HS-5 (cell line): ENCODE measurements at regions not wholly inside any gene's neighbourhood (a gene's known extent, or its start where the extent isn't known, plus 50 kb on each side); places are given as distances from the start of the nearest gene placed in this dataset.
"Not testable (repeated sequence)": the region's sequence is repeated elsewhere in the genome, so short reads cannot be mapped to it uniquely, and the experiment has no call there.

Experiments
- DNase-seq: peaks from one replicate; pipeline ENCODE4 v3.0.0-alpha.2; 2012; ENCODE audit warnings: low read depth

- no peak for DNase-seq
These were observed 54.9 kb upstream of the ZNF678 start for GRCh38 chr1:227508431-227508830.

- DNase-seq, result not testable (repeated sequence)
These were observed 56.6 kb upstream of the ZNF678 start for GRCh38 chr1:227506490-227507393.

DNA sequence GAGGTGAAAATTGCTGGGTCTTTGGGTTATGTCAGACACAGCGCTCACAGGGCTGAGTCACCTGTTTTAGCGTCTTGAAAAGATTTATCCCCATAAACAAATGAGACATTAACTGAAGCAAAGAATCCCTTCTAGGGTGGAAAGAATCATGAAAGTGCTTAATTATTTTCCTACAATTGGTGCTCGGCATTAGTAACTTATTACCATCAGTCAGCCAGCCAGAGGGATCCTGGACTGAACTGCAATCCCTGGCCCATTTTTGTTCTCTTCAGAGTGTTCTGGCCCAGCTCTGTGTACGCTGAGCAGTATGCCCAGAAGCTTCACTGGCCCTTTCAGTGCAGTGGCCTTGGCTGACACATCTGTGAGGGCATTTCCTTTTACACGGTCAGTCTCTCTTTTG lies 67.3 kb upstream of the ZNF678 start:
- DNase-seq, result not testable (repeated sequence)

DNA sequence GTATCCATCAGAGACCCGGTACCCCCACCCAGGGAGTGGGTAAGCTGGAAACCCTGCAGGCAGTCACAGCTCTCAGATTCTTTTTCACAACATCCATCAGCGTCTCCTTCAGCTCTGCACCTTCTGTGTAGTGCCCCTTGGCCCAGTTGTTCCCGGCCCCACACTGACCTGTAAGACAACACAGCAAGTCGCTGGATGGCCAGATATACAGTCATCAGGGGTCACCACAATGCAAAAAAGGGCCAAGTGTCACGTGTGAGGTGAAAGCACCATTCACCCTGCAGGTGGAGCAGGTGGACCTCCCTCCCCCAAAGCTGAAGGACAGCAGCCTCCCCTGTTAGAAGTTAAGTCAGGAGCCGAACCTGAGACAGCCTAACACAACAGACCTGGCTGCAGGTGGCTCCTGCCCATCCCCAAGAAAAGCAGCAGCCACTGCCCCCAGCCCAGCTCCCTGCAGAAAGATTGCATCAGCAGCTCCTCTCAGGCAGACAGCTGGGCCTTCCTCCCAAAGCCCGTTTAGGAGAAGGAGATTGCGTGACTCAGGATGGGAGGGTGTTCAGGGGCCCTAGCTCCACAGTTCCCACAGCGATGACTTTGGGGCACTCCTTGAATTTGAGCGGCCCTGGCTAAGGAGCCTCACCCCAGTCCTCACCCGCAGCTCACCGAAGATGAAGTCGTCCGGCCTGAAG lies 69.3 kb upstream of the ZNF678 start:
- DNase-seq, result not testable (repeated sequence)

GRCh38 chr1:227490478-227490877 lies 72.9 kb upstream of the ZNF678 start:
- no peak for DNase-seq

DNA sequence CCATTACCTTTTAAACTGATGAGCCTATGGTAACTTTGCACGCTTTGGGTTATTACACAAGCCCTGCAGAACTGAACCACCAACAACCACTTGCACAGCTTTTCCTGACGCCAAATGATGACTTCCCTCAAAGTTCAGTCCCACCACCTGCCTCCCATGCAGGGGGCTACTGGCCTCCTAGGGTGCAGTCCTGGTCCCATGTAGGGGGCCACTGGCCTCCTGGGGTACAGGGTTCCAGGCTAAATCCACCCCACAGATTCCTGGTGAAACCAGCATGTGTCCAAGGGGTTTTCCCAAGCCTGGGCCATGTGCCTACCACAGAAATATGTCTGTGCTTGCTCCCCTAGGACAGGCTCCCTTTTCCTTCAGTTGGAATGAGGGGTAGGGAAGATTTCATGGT lies 73.4 kb upstream of the ZNF678 start:
- DNase-seq, result no peak

DNA sequence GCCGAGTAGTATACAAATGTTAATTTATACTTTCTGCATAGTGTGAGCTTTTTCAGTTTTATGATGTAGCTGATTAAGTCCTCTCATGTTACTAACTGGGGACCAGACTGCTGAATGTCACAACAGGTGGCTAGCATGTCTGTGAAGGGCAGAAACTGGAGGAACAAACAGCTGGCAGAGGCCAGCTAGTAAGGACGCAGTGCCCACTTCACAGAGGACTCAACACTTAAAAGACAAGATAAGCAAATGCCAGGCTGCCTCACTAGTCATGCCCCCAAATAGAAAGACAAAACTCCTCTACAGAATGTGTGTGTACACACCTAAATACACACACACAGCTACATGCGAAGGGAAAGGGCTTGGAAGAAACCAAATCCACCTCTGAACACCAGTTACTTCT lies 73.8 kb upstream of the ZNF678 start:
- DNase-seq, result no peak

DNA sequence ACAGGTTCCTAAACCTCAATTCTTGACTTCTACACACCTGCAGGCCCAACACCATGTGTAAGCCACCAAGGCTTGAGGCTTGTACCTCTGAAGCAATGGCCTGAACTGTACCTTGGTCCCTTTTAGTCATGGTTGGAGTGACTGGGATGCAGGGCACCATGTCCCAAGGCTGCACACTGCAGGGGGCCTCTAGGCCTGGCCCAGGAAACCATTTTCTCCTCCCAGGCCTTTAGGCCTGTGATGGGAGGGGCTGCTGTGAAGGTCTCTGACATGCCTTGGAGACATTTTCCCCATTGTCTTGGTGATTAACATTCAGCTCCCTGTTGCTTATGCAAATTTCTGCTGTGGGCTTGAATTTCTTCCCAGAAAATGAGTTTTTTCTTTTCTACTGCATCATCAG lies 75.8 kb upstream of the ZNF678 start:
- DNase-seq, result no peak

DNA sequence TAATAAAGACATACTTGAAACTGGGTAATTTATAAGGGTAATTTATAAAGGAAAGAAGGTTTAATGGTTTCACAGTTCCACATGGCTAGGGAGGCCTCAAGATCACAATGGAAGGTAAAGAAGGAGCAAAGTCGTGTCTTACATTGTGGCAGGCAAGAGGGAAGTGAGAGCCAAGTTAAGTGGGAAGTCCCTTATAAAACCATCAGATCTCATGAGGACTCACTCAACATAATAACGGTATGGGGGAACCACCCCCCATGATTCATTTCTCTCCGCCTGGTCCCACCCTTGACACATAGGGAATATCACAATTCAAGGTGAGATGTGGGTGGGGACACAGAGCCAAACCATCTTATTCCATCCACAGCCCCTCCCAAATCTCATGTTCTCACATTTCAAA lies 76.8 kb upstream of the ZNF678 start:
- no peak for DNase-seq

GRCh38 chr1:227482023-227482299 lies 81.4 kb upstream of the ZNF678 start:
- no peak for DNase-seq

GRCh38 chr1:227474072-227474471 lies 89.3 kb upstream of the ZNF678 start:
- not testable (repeated sequence) for DNase-seq

DNA sequence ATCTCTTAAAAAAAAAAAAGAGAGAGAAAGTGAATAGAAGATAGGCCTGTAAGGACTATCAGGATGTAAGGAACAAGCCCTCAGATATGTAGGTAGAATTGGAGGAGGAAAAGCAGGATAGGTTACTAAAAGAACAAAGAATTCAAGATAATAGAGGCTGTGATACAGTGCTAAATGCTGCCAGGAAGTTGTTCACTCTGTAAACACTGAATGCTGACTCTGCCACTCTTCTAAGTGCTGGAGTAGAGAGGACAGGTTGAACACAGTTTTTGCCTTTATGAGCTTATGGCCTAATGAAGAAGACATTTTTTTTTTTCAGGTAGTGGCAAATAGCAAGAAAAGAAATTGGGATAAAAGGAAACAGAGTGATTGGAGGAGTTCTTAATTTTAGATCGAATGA lies 90.6 kb upstream of the ZNF678 start:
- DNase-seq, result no peak

DNA sequence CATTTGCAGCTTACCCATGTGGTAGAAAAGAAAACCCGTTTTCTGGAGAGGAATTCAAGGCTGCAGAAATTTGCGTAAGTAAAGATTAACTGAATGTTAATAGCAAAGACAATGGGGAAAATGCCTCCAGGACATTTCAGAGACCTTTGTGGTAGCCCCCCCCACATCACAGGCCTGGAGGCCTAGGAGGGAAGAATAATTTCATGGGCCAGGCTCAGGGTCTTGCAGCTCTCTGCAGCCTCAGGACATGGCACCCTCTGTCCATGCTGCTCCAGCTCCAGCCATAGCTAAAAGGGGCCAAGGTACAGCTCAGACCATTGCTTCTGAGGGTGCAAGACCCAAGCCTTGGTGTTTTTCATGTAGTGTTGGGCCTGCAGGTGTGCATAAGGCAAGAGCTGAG lies 92.7 kb upstream of the ZNF678 start:
- DNase-seq, result no peak

DNA sequence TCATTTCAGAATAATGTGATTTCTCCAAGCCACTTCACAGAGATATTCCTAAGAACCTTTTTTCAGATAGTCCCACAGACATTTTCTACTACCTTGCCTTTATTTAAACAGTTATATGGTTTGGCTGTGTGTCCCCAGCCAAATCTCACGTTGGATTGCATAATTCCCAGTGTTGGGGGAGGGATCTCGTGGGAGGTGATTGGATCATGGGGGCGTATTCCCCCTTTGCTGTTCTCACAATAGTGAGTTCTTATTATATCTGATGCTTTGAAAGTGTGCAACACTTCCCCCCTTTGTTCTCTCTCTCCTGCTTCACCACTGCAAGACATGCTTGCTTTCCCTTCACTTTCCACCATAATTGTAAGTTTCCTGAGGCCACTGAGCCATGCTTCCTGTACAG lies 93.6 kb upstream of the ZNF678 start:
- no peak for DNase-seq

DNA sequence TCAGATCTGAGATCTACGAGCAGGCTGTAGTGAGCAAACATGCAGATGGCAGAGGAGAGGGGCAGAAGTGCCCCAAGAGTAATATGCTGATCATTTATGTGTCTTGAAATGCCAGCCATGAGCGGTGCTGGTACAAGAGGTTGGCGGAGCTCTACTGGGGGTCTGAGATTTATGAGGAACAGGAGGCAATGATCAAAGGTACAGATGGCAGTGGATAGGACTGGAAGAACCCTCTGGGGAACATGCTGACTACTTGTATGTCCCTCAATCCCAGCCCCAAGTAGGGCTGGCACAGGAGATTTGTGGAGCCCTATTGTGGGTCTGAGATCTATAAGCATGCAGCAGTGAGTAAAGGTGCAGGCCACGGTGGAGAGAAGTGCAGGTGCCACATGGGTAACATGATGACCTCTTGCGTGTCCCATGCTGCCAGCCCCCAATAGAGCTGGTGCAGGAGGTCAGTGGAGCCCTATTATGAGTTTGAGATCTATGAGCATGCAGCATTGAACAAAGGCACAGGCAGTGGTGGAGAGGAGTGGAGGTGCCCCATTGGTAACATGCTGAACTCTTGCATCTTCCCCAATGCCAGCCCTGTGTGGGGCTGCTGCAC lies 97.2 kb upstream of the ZNF678 start:
- no peak for DNase-seq

DNA sequence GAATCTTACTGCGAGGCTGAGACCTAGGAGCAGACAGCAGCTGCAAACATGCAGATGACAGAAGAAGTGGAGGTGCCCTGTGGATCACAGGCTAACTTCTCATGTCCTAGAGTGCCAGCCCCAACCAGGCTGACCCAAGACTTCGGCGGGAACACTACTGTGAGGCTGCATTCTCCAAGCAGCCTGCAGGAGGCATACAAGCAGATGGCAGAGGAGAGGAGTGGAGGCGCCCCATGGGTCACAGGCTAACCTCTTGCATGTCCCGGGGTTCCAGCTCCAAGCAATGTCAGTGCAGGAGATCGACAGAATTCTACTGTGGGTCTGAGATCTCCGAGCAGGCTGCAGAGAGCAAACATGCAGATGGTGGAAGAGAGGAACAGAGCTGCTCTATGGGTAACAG lies 98.1 kb upstream of the ZNF678 start:
- DNase-seq, result no peak

DNA sequence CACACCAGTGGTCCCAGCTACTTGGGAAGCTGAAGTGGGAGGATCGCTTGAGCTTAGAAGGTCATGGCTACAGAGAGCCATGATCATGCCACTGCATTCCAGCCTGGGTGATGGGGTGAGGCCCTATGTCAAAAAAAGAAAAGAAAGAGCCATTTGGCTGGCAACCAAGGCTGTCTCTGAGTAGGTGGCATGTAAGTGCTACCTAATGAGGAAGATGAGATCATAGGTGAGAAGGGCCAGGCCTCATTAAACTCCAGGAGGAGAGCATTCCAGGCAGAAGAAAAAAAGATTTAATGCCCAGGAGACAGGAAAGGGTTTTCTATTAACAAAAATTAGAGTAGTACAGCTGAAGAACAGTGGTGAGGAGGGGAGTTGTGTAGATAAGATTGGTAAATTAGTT lies 103.4 kb upstream of the ZNF678 start:
- DNase-seq, result no peak

DNA sequence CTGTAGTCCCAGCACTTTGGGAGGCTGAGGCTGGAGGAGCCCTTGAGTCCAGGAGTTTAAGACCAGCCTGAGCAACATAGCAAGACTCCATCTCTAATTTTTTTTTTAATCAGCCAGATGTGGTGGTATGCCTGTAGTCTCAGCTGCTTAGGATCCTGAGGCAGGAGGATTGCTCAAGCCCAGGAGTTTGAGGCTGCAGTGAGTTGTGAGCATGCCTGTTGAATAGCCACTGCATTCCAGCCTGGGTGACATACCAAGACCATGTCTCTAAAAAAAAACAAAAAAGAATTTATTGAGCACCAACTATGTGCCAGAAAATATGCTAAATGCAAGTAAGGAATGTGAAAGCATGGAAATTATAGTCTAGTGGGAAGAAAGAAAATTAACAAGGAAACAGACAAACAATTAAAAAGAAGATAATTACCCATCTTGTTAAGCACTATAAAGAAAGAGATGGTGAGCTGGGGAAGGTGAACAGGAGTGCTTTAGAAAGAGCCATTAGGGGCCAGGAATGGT lies 104.0 kb upstream of the ZNF678 start:
- no peak for DNase-seq

DNA sequence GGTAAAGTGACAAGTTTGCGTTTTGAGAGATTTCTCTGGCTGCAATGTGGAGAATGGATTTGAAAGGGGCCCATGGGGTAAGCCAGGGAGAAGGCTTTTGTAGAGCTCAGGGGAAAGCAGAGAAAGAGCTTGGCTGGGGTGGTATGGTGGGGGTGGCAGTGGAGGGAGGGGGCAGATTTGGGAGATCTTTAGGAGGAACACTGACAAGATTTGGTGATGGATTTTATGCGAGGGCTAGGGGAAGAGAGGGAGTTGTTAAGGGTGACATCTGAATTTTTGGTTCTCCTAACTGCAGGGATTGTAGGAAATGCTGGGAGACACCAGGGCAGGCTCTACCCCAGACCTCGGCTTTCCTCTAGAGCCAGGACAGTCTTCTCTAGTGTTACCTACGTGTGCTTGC lies 108.7 kb upstream of the ZNF678 start:
- DNase-seq, result no peak

GRCh38 chr1:227453631-227454355 lies 109.6 kb upstream of the ZNF678 start:
- no peak for DNase-seq

- DNase-seq, result no peak
These were observed 111.4 kb upstream of the ZNF678 start for GRCh38 chr1:227451954-227452353.

DNA sequence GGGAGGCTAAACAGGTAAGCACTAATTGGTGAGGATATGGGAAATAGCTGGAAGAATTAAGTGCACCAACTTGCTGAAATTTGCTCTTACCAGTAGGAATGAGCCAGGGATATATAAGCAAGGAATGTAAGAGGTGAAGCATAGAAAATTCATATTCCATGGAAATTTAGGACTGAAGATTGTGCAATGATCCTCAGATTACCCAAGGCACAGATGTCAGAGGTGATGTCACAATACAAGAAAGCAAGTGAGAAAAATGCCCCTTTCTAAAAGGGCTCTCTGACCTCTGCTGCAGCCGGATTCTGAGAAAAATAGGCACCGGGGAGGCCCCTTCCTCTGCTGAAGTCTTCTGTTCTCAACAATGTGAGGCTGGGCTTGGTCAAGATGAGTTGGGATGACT lies 112.3 kb upstream of the ZNF678 start:
- DNase-seq, result no peak
